GM18870 (cell line): ENCODE measurements at regions not wholly inside any gene's neighbourhood (a gene's known extent, or its start where the extent isn't known, plus 50 kb on each side); places are given as distances from the start of the nearest gene placed in this dataset.
"Not testable (repeated sequence)": the region's sequence is repeated elsewhere in the genome, so short reads cannot be mapped to it uniquely, and the experiment has no call there.

Experiments
- ATAC-seq: cut with Tn5 transposase; IDR thresholded peaks from one replicate; pipeline ENCODE4 v1.9.1; 2021; ENCODE audit warnings: moderate library complexity; ENCODE audit not compliant: unreplicated experiment

- ATAC-seq, result no peak
These were observed 233.6 kb downstream of the TTLL2 start for GRCh38 chr6:167558246-167559177.

GRCh38 chr6:167559675-167560479 lies 235.0 kb downstream of the TTLL2 start:
- no peak for ATAC-seq

- no peak for ATAC-seq
These were observed 236.0 kb downstream of the TTLL2 start for GRCh38 chr6:167560673-167561569.

- ATAC-seq, result not testable (repeated sequence)
These were observed 238.0 kb downstream of the TTLL2 start for GRCh38 chr6:167562862-167563261.

GRCh38 chr6:167564416-167565250 lies 239.7 kb downstream of the TTLL2 start:
- no peak for ATAC-seq

- no peak for ATAC-seq
These were observed 240.5 kb downstream of the TTLL2 start for GRCh38 chr6:167565388-167565787.

- no peak for ATAC-seq
These were observed 241.2 kb downstream of the TTLL2 start for GRCh38 chr6:167565884-167566599.

GRCh38 chr6:167566711-167567141 lies 241.8 kb downstream of the TTLL2 start:
- no peak for ATAC-seq

GRCh38 chr6:167567142-167568033 lies 242.5 kb downstream of the TTLL2 start:
- ATAC-seq, result no peak

GRCh38 chr6:167568407-167569024 lies 243.6 kb downstream of the TTLL2 start:
- no peak for ATAC-seq

GRCh38 chr6:167569041-167569805 lies 244.3 kb downstream of the TTLL2 start:
- ATAC-seq, result no peak

GRCh38 chr6:167569879-167570278 lies 245.0 kb downstream of the TTLL2 start:
- ATAC-seq, result no peak

GRCh38 chr6:167570460-167571400 lies 245.8 kb downstream of the TTLL2 start:
- ATAC-seq, result no peak

- ATAC-seq, result no peak
These were observed 246.7 kb downstream of the TTLL2 start for GRCh38 chr6:167571550-167571949.

- ATAC-seq, result no peak
These were observed 247.2 kb downstream of the TTLL2 start for GRCh38 chr6:167572106-167572505.

GRCh38 chr6:167572841-167573271 lies 248.0 kb downstream of the TTLL2 start:
- no peak for ATAC-seq
